Hematopoietic multipotent progenitor cell treated with erythropoietin and hydrocortisone succinate and interleukin-3 and kit ligand, for 6 days (in vitro differentiated cells): ENCODE measurements at regions not wholly inside any gene's neighbourhood (a gene's known extent, or its start where the extent isn't known, plus 50 kb on each side); places are given as distances from the start of the nearest gene placed in this dataset.
"Not testable (repeated sequence)": the region's sequence is repeated elsewhere in the genome, so short reads cannot be mapped to it uniquely, and the experiment has no call there.

Experiments
- DNase-seq: peaks from one replicate; pipeline ENCODE4 v3.0.0-alpha.2; 2015

DNA sequence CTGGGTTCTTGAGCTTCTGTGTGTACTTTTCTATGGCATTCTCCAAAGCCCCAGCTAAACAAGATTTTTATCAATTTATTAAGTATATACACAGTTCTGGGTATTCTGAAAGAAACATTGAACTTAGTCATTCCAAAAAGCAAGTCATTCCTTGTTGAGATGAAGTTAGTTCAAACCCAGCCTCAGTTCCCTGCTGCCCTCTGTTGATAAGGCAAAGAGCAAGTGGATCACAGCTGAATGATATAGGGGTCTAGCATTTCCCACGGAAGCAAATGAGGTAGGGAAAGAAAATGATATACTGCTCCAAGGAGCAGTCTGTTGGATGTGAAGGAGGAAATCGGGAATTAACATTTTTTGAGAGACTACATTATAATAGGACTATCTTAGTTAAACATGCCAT lies 841.8 kb upstream of the TENM4 start:
- DNase-seq, result no peak

DNA sequence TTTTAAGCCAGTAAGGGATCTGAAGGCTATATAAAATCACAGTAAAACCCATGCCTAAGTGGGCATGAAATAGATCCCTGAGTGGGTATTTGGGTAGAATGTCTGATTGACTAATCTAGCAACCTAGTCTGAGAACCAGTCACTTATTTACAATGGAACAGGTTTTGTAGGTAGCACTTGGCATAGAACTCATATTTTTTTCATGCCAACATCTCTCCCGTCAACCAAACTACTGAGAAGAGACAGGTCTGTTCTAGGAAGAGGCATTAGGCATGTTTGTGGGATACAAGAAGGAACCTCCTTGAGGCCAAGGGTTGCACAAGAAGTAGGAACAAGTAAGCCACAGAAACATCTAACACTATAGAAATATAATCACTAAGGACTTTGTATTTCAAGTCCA lies 840.4 kb upstream of the TENM4 start:
- no peak for DNase-seq

DNA sequence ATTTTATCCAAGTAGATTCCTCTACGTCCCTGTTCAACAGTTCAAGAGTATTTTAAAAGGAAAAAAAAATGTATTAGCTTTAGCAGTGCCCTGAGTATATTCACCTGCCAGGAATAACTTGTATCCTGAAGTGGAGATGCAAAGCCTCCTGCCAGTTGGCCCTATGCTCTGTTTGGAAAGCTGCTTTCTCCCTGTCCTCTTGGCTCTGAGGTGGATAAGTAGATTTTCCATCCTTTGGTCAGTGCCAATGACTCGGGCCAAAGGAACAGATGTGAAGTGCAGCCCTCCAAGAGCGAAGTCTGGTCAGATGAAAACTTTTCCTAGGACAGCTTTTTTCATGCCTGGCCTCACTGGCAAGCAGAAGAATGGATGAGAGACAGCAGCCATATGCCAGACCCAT lies 839.9 kb upstream of the TENM4 start:
- no peak for DNase-seq

DNA sequence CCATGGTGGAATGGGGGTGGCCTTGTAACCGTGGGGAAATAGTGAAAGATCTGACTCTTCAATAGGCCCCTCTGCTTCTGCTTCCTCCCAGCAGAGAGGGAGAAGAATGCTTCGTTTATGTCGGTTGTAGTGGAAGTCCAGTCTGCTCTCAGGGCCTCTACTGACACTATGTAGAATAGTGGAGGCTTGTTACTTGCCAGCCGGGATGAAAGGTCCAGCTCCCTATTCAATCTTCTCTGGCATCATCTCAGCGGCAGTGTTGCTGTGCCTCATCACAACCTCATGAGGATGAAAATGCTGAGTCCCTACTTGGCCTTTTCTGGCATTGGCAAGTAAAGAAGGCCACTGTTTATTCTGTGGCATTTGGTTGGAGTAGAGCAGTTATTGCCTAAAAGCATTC lies 820.9 kb upstream of the TENM4 start:
- DNase-seq, result no peak

DNA sequence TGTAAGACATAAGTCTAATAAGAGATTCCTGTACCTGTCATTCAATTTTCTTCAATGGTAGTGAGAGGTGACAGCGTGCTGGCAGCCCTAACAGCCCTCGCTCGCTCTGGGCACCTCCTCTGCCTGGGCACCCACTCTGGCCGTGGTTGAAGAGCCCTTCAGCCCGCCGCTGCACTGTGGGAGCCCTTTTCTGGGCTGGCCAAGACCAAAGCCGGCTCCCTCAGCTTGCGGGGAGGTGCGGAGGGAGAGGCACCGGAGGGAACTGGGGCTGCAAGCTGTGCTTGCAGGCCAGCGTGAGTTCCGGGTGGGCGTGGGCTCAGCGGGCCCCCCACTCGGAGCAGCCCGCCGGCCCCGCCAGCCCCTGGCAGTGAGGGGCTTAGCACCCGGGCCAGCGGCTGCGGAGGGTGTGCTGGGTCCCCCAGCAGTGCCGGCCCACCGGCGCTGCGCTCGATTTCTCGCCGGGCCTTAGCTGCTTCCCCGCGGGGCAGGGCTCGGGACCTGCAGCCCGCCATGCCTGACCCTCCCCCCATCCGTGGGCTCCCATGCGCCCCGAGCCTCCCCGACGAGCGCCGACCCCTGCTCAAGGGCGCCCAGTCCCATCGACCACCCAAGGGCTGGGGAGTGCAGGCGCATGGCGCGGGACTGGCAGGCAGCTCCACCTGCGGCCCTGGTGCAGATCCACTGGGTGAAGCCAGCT lies 816.6 kb upstream of the TENM4 start:
- DNase-seq, result not testable (repeated sequence)

DNA sequence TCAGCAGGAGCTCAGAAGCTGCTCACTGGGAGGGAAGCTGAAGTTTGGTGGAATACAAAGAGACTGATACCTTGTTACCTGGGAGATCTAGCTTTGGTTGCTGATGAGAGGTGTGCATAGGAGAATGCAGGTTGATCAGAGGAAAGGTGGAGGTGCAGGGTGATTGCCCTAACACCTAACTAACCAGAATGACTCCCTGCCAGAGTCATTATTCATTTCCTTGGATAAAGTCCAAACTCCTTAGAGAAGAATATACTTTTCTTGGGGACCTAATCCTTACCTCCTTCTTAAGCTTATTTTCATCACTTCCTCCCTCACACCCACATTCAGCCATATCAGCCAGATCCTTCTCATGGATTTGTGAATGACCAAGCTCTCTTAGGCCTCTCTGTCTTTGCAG lies 814.2 kb upstream of the TENM4 start:
- no peak for DNase-seq

DNA sequence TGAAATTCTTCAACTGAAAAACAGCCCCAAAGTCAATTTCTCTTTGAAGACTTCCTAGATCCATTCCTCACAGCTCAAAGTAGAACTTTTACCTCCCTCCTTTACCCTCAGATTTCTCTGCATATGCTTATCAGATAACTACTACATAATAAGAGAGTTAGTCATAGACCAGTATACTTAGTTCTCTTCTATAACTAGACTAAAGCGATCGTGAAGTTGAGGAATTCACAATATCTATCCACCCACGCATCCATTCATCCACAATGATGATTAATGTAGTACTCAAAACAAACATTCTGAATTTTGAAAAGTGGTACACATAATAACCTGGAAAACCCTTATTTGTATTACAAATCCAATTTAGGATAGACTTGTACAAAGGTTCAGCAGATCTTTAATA lies 800.9 kb upstream of the TENM4 start:
- no peak for DNase-seq

DNA sequence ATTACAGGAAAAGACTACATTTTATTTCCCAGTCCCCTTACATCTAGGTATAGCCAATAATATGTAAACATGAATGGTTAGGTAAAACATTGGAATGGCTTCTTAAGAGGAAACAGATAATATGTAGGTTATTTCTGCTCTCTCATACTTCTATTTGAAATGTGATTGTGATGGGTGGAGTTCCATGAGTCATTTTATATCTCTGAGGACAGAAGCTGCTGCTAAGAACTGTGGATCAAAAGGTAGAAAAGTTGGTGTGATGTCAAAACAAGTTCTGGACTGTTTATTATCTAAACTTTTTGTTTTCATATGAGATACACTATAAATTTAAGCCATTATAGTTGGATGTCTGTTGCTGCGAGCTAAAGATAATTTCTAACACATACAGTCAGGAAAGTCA lies 799.4 kb upstream of the TENM4 start:
- no peak for DNase-seq

DNA sequence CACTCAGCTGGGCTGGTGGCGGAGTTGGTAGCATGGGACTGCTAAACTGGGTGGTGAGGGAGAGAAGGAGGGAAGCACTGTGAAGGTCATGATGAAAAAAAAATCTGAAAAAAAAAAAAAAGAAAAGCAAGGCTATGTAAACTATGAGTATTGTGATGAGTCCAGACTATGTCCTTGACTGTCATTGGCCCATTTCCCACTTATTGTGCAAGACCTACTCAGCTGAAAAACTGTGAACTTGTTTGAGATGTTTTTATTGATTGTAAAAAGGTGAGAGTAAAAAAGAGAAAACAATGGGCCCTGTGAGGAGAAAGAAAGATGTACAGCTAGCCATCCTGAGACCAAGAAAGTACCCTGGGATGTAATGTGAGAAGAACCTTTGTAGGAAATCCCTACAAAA lies 798.4 kb upstream of the TENM4 start:
- DNase-seq, result no peak

DNA sequence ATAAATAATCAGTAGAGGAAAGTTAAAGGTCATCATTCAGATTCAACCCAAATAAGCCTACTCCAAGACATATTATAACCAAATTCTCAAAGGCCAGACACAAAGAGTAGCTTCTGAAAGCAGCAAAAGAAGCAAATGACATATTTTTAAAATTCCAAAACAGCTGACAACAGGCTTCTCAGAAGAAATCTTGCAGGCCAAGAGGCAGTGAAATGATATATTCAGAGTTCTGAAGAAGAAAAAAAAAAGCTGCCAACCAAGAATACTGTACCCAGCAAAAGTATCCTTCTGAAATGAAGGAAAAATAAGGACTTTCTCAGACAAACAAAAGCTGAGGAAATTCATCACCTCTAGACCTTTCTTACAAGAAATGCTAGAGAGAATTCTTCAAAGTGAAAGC lies 787.1 kb upstream of the TENM4 start:
- DNase-seq, result no peak

DNA sequence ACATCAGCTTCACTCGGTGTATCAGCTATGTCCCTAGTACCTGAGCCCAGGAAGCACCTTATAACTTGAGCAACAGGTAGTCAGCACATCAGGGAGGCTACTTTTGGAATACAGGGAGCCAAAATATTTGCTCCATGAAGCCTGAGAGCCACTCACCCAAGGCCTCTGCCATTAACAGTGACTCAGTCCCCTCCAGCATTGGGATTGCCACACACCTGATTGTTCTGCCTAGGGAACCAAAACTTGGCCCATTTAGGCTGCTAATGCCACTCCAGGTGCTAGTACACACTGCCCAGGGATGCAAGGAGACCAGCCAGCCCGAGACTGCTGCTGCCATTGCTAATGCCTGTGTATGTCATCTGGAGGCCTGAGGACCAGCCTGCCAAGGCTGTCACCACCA lies 773.6 kb upstream of the TENM4 start:
- DNase-seq, result no peak

DNA sequence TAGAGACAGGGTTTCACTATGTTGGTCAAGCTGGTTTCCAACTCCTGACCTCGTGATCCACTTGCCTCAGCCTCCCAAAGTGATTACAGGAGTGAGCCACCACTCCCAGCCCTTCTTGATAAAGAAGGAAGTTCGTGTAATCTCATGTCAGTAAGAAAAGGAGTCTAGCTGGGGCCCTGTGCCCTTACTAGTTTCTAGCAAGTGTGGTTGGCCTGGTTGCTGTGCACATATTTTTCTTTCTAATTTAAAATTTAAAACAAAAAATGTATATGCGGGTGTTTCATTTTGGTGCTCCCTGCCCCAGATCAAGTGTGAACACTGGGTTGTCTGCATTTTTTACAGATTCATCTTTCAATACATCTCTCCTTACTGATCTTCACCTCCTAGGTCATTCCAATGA lies 770.8 kb upstream of the TENM4 start:
- no peak for DNase-seq

DNA sequence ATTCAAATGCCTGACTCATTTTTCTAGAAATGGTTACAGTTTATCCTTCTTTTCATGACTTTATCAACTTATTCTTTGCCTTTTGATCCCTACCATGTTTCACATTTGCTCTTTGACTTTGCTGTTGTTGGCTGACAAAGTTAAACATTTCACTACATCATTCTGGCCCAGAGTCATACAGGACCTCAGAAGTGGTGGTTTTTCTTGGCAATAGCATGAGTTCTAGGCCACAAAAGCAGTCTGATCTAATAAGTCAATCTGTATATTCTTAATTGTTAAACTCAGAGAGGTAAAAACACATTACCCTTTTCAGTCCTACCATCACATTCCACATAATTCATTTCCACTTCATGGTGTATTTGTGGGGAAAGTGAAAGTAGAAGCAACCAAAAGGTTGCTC lies 763.2 kb upstream of the TENM4 start:
- DNase-seq, result no peak

DNA sequence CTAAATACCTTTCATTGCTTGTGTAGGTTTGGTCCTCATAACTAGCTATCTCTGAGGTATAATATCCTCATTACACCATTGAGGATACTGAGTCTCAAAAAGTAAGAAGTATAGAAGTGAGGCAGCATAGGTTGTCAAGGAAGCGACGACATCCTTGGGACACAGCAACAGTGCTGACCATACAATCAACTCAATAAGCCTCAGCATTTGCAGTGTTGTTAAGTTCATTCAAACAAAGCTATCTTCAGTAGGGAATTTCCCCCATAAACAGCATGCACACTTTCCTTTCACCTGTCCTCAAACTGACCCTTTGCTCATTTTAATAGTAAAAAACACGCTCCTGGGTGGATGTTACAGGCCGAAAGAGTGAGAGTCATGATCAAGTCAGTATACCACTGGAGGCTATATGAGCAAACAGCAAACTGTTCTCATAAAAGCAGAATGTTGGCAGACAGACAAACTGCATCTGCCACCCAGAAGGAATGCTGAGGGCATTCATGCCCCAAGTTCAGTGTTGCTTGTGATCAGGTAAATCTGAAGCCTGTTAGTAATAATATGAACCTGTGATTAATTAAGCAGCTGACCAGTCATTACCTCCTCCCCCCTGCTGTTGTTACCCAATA lies 756.2 kb upstream of the TENM4 start:
- no peak for DNase-seq

DNA sequence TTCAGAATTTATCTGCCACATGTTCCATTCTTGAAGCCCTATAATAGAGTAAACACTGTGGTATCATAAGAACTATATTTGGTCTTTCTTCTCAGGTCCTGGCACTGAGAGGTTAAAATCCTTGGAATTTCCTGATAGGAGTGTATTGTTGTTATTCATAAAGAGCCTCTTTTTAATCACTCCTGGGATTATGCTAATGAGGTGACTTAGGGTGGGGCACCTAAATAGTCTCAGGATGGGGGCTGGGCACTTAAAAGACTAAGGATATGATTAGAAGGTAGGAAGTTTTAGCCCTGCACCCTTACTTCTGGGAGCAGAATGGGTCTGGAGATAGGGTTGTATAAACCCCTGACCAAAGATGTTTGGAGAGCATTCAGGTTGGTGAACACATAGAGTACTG lies 755.2 kb upstream of the TENM4 start:
- no peak for DNase-seq

DNA sequence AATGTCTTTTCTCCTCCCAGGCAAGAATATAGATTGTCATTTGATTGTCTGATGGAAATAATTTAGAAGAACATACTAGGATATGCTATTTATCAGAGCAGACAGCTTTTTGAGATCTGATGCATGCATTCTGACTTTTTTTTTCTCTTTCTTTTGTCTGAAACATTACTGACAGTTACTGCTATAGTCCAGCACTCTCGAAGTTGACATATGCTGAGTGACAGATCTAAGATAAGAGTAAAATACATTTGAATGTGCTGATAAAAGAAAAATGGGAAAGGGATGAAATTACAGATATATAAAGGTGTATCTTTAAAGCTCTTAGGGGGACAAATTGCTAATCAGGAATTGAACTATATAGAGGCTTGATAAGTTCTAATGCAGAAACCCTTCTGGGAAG lies 753.8 kb upstream of the TENM4 start:
- DNase-seq, result no peak

DNA sequence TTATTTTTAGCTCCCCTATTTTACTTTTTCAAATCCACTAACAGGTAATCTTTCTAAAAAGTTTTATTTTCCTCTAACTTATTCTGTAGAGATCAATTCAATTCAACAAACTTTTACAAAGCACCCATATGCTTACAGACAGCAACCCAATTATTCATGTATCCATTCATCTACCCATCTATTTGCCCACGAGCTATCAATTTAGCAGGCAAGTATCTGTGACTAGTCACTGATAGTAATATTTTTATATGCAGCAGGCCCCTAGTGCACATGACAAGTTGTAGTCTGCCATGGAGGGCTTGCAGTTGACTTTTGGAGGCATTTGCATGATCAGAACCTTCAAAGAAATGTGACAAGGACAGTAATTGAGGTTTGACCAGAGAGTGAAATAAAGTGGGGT lies 753.2 kb upstream of the TENM4 start:
- no peak for DNase-seq

DNA sequence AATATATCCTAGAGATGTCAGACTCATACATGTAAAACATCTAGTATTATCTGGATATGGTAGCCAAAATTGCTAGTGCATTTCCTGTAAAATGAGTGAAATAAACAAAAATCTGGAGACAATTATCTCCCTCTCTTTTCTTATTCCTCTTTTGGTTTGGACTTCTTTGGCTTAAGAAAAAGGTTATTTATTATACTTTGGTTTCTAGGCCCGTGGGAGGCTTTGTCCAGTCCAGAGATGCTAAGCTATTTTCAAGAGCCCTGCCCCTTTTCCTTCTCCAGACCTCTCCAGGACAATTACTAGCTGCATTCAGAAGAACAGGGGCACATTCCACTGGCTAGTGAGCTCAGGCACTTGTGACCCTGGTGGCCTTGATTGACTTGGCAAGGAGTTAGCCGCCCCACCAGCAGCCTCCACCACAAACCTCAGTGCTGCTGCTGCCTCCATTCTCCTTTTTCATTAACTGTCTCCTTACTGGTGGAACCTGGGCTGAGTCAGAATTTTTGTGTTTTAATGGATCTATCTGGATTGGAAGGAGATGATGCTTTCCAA lies 747.3 kb upstream of the TENM4 start:
- no peak for DNase-seq

DNA sequence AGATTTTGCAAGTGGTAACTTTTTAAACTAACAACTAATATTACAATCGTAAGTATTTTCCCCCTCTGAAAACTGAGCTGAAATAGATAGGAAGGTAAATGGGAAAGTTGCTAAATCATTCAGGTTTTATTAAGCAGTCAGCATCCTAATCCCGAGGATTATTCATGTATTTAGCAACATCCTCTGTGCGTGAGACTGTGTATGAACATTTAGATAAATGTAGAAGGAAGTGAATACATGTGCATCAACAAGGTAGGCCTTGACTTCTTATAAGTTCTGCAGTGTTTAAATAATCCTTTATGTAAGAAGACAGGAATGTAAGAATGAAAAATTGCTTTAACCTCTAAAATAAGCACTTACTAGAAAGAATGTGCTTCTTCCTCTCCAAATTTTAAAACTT lies 745.9 kb upstream of the TENM4 start:
- DNase-seq, result no peak

DNA sequence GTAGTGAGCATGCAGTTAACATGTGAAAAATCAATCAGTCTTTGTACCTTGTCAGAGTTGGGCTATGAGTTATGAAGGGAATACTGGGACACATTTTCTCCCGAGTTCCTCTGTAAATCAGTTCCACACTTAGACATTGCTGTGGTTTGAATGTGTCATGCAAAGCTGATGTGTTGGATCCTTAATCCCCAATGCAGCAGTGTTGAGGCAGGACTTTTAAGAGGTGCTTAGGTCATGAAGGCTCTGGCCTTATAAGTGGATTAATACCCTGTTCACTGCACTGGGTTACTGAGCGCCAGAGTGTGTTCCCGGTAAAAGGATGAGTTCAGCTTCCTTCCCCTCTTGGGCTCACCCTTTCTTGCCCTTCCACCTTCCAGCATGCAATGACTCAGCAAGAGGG lies 742.1 kb upstream of the TENM4 start:
- no peak for DNase-seq

DNA sequence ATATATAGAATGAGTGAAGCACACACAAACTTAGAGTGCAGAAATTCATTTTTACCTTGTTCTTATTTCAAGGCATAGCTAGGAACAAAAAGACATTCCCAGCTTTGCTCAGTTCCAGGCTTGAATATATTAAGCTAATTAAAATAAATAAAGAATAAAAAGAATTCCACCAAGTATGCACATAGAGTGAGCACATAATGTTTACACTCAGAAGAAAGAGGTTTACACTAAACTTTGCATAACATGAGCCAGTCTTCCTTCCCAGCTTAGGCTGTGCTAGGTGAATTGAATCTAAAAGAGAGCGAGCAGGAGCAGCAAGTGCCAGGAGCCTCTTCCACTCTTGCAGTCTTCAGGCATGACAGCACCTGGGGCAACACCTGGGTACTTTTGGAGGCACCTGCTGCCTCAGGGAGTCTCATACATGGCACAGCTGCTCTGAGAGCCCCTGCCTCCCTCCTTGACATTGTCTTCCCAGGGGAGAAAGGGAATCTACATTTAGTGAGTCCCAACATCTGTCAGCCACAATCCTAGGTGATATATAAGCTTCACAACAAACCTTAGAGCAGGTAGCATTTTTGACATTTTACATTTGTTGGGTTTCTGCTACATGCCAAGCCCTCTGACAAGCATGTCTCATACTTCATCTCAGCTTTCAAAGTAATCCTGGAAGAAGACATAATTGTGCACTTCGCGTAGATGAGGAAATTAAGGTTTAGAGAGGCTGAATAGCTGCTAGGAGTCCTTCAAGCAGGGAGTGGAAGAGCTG lies 732.7 kb upstream of the TENM4 start:
- DNase-seq, result no peak

DNA sequence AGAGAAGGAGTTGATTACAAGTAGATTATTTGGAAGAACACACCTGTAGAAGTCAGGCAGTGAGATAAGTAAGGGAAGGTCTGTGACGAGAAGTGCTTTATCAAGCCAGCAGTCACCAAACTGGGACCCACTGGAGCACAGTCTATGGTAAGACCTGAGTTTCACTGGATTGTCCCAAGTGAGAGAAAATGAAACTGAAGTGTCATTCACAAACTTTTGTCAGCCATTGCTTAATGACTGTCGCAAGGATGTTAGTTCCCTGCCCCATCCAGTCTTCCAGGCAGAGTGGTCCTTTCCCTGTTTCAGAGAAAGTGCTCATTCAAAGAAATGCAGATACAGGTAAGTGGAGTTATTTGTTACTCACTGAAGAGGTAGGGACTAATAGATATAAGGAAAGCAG lies 728.0 kb upstream of the TENM4 start:
- no peak for DNase-seq

DNA sequence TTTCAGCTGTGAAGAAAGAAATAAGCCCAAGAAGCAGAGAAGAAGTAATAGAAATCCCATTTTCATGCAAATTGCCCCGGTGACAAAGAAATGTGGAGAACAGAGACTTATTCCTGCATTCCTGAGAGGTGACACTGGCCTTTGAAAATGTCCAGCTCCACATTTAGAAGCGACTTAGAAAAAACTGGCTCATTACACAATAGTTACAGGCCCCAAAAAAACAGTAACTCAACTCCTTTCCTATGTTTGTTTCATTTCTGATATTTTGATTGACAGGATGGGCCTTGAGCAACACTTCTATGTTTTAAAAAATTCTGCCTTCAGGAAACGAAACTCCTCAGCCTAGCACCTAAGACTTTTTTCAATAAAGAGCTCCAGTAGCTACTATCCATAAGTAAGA lies 726.9 kb upstream of the TENM4 start:
- no peak for DNase-seq

DNA sequence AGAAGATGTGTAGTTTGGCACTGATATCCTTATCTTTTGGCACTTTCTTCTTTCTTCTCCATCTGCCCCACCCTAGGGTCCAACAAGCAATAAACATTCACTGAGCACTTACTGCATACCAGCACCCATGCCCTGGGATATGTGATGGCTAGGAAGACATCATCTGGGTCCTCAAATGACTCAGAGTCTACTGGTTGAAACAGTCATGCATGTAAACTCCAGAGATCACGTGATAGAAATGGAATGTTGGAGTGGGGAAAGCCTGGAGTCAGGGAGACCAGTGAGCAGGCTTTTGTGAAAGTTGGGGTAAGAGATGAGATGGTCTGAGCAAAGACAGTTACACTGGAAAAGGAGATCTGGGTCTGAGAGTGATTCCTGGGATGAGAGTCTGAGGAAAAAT lies 724.9 kb upstream of the TENM4 start:
- no peak for DNase-seq
